H1 (cell line): ENCODE measurements at regions not wholly inside any gene's neighbourhood (a gene's known extent, or its start where the extent isn't known, plus 50 kb on each side); places are given as distances from the start of the nearest gene placed in this dataset.

ENCODE experiments used
- BRCA1 ChIP-seq: IDR thresholded peaks from 2 replicates; pipeline ENCODE4 v1.6.1; 2012; ENCODE audit warnings: low read depth, low read length, improper control_type of control experiment
- CEBPB ChIP-seq: IDR thresholded peaks from 2 replicates; pipeline ENCODE4 v1.6.1; 2012; ENCODE audit warnings: low read depth, low read length
- CTCF ChIP-seq, 3 experiments: IDR thresholded peaks; 1 replicate in 2 of 3; 2 replicates in 1 of 3; pipeline versions ENCODE4 v1.5.1 to v1.6.1; 2011; ENCODE audit warnings: low read length in 3 of 3, mild to moderate bottlenecking in 3 of 3, inconsistent platforms in 2 of 3, low read depth in 1 of 3, moderate library complexity in 1 of 3; ENCODE audit not compliant: insufficient read depth in 1 of 3; ENCODE audit errors: control extremely low read depth in 1 of 3
- EGR1 ChIP-seq: IDR thresholded peaks from 2 replicates; pipeline ENCODE4 v1.6.1; 2011; ENCODE audit warnings: low read depth, low read length, borderline replicate concordance
- GTF2F1 ChIP-seq: IDR thresholded peaks from 2 replicates; pipeline ENCODE4 v1.6.1; 2012; ENCODE audit warnings: low read depth, low read length, improper control_type of control experiment, borderline replicate concordance
- JUN ChIP-seq: IDR thresholded peaks from 2 replicates; pipeline ENCODE4 v1.6.1; 2011; ENCODE audit warnings: low read depth, mild to moderate bottlenecking, improper control_type of control experiment, low read length
- JUND ChIP-seq: IDR thresholded peaks from 2 replicates; pipeline ENCODE4 v1.6.1; 2011; ENCODE audit warnings: mild to moderate bottlenecking, improper control_type of control experiment, low read length
- POLR2A ChIP-seq, 2 experiments: IDR thresholded peaks; 1 replicate in 1 of 2; 2 replicates in 1 of 2; pipeline ENCODE4 v1.6.1; 2011; ENCODE audit warnings: low read depth in 2 of 2, low read length in 2 of 2, mild to moderate bottlenecking in 2 of 2; ENCODE audit errors: control extremely low read depth in 1 of 2
- RAD21 ChIP-seq, 2 experiments: IDR thresholded peaks in 1 of 2; conservative IDR thresholded peaks in 1 of 2; 2 replicates each; pipeline ENCODE4 v1.6.1; 2011; ENCODE audit warnings: low read depth in 2 of 2, low read length in 2 of 2, improper control_type of control experiment in 1 of 2, inconsistent platforms in 1 of 2, mild to moderate bottlenecking in 1 of 2, moderate library complexity in 1 of 2
- RBBP5 ChIP-seq: IDR thresholded peaks from 2 replicates; pipeline ENCODE4 v1.7.1; 2012; ENCODE audit warnings: low read depth, mild to moderate bottlenecking, inconsistent platforms, low read length, moderate library complexity, borderline replicate concordance
- RNF2 ChIP-seq: fragments of 200-900, 300-1000 bp; sonication (generic); IDR thresholded peaks from 2 replicates; pipeline ENCODE4 v1.7.1; 2016; ENCODE audit warnings: borderline replicate concordance, low read depth, mild to moderate bottlenecking, antibody characterized with exemption, low read length; ENCODE audit not compliant: poor library complexity, severe bottlenecking; ENCODE audit errors: missing control alignments
- TAF1 ChIP-seq: IDR thresholded peaks from 2 replicates; pipeline ENCODE4 v1.6.1; 2011; ENCODE audit warnings: mild to moderate bottlenecking, low read depth, low read length
- TBP ChIP-seq: IDR thresholded peaks from 2 replicates; pipeline ENCODE4 v1.6.1; 2011; ENCODE audit warnings: low read depth, low read length, improper control_type of control experiment
- TCF12 ChIP-seq: IDR thresholded peaks from 2 replicates; pipeline ENCODE4 v1.6.1; 2011; ENCODE audit warnings: low read depth, mild to moderate bottlenecking, low read length

- no peak for TF ChIP-seq CEBPB
- no peak for TF ChIP-seq JUN
- TF ChIP-seq GTF2F1 = no peak
- no peak for TF ChIP-seq TAF1
- no peak for TF ChIP-seq TCF12
- no peak for TF ChIP-seq RBBP5
- TF ChIP-seq POLR2A (IDR thresholded peaks at IDR 0.05; ENCODE audit: control extremely low read depth in 1 of 2, low read depth in 2 of 2, low read length in 2 of 2) = no peak
- TF ChIP-seq RNF2 = no peak
- TF ChIP-seq TBP = no peak
- TF ChIP-seq CTCF (IDR thresholded peaks at IDR 0.05; ENCODE audit: control extremely low read depth in 1 of 3, insufficient read depth in 1 of 3, low read depth in 1 of 3, low read length in 3 of 3) = no peak
- no peak for TF ChIP-seq JUND
- TF ChIP-seq RAD21 (IDR thresholded peaks at IDR 0.05 in 1 of 2, conservative IDR thresholded peaks at IDR 0.05 in 1 of 2; ENCODE audit: low read depth in 2 of 2, low read length in 2 of 2) = no peak
- TF ChIP-seq EGR1 = no peak
- no peak for TF ChIP-seq BRCA1
Observed at GRCh38 chr1:14100919-14101318, 400.9 kb downstream of the PRDM2 start.
